Dermis microvascular lymphatic vessel endothelial cell (primary cell): ENCODE measurements at regions not wholly inside any gene's neighbourhood (a gene's known extent, or its start where the extent isn't known, plus 50 kb on each side); places are given as distances from the start of the nearest gene placed in this dataset.

Experiments used
- DNase-seq, 2 donors: peaks; one replicate each; pipeline versions ENCODE4 v3.0.0 to v3.0.0-alpha.2; 2010; ENCODE audit warnings: low read depth in 2 of 2

GRCh38 chr11:134564472-134565200, 152.6 kb upstream of the B3GAT1 start:
- DNase-seq: no peak

- DNase-seq: no peak
Measured at GRCh38 chr11:134562941-134563471, 151.0 kb upstream of the B3GAT1 start.

- no peak for DNase-seq
Measured at GRCh38 chr11:134562196-134562595, 150.2 kb upstream of the B3GAT1 start.

- no peak for DNase-seq
Measured at GRCh38 chr11:134561331-134561720, 149.3 kb upstream of the B3GAT1 start.

- DNase-seq: no peak
Measured at GRCh38 chr11:134560566-134561330, 148.7 kb upstream of the B3GAT1 start.

- no peak for DNase-seq
Measured at GRCh38 chr11:134560066-134560465, 148.0 kb upstream of the B3GAT1 start.

GRCh38 chr11:134559602-134559962, 147.5 kb upstream of the B3GAT1 start:
- DNase-seq: no peak

- DNase-seq: no peak
Measured at GRCh38 chr11:134558916-134559601, 147.0 kb upstream of the B3GAT1 start.

GRCh38 chr11:134558258-134558835, 146.3 kb upstream of the B3GAT1 start:
- no peak for DNase-seq

GRCh38 chr11:134557571-134558257, 145.7 kb upstream of the B3GAT1 start:
- DNase-seq: no peak

GRCh38 chr11:134556186-134556585, 144.1 kb upstream of the B3GAT1 start:
- no peak for DNase-seq

GRCh38 chr11:134555510-134555909, 143.5 kb upstream of the B3GAT1 start:
- DNase-seq: no peak

GRCh38 chr11:134554861-134555260, 142.8 kb upstream of the B3GAT1 start:
- DNase-seq: no peak

GRCh38 chr11:134554106-134554505, 142.1 kb upstream of the B3GAT1 start:
- DNase-seq: no peak

- DNase-seq: no peak
Measured at GRCh38 chr11:134552749-134553148, 140.7 kb upstream of the B3GAT1 start.

GRCh38 chr11:134545521-134545920, 133.5 kb upstream of the B3GAT1 start:
- DNase-seq: no peak

- no peak for DNase-seq
Measured at GRCh38 chr11:134544095-134544815, 132.2 kb upstream of the B3GAT1 start.

- DNase-seq: no peak
Measured at GRCh38 chr11:134543645-134544044, 131.6 kb upstream of the B3GAT1 start.

GRCh38 chr11:134543241-134543640, 131.2 kb upstream of the B3GAT1 start:
- DNase-seq: no peak

- no peak for DNase-seq
Measured at GRCh38 chr11:134542401-134543165, 130.5 kb upstream of the B3GAT1 start.
